Activated T-cell treated with anti-CD3 and anti-CD28 coated beads, Interleukin-2, amount 50 U/mL, for 48 hours (primary cell): ENCODE measurements at regions not wholly inside any gene's neighbourhood (a gene's known extent, or its start where the extent isn't known, plus 50 kb on each side); places are given as distances from the start of the nearest gene placed in this dataset.
"Not testable (repeated sequence)": the region's sequence is repeated elsewhere in the genome, so short reads cannot be mapped to it uniquely, and the experiment has no call there.

Experiments used
- DNase-seq, 2 experiments: peaks; one replicate each; pipeline ENCODE4 v3.0.0-alpha.2; 2020

GRCh38 chr19:56981440-56981839 lies 138.3 kb upstream of the USP29 start:
- DNase-seq: not testable (repeated sequence)

DNA sequence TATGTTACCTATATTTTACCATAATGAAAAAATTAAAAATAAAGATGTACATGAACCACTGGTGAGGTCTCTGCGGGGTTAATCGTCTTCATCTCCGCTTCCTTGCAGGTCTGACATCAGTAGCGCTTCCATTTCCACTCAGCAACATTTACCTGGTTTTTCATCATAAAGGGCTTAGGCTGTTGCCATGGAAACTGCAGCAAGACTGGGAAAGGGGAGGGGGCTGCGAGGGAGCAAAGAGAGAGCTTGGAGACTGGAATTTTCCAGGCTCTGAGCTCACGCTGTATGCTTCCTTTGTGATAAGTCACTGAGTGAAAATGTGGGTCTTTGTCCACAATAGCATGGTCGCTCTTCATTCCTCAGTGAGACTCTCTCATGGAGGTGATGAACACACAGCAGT lies 136.6 kb upstream of the USP29 start:
- no peak for DNase-seq

- no peak for DNase-seq
Observed at GRCh38 chr19:56983804-56984203, 136.0 kb upstream of the USP29 start.

GRCh38 chr19:56986386-56986785 lies 133.4 kb upstream of the USP29 start:
- DNase-seq: no peak

GRCh38 chr19:56987184-56987583 lies 132.6 kb upstream of the USP29 start:
- DNase-seq: no peak

- no peak for DNase-seq
Observed at GRCh38 chr19:56988299-56988698, 131.5 kb upstream of the USP29 start.

DNA sequence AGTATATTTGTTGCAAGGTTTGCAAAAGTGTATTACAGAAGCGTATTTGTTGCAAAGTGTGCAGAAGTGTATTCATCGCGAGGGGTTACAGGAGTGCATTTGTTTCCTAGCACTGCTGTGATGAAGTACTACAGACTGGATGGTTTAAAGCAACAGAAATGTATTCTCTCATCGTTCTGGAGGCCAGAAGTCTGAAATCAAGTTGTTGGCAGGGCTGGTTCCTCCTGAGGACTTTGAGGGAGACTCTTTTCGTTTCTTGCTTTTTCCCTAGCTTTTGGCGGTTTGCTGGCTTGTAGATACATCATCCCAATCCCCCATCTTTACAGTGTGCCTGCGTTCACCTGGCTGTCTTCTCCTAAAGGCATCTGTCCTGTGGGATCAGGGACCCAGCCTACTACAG lies 127.9 kb upstream of the USP29 start:
- DNase-seq: no peak

- no peak for DNase-seq
Observed at GRCh38 chr19:56993851-56994250, 125.9 kb upstream of the USP29 start.

- DNase-seq: no peak
Observed at GRCh38 chr19:56994251-56995017, 125.4 kb upstream of the USP29 start.

DNA sequence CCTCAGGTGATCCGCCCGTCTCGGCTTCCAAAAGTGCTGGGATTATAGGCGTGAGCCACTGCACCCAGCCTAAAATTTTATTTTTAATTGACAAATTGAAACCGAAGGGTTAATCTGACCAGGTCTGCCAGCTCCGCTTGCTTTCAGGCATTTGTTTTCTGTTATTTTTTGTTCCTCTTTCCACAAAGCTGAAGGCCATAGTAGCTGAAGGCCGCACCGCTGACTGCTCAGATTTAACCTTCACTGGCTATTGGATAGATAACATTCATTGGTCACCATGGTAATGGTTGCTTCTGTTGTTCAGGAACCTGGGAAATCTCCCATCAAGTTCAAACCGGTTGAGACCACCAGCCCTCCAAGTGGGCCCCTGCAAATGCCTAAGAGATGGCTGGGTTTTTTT lies 124.5 kb upstream of the USP29 start:
- no peak for DNase-seq

DNA sequence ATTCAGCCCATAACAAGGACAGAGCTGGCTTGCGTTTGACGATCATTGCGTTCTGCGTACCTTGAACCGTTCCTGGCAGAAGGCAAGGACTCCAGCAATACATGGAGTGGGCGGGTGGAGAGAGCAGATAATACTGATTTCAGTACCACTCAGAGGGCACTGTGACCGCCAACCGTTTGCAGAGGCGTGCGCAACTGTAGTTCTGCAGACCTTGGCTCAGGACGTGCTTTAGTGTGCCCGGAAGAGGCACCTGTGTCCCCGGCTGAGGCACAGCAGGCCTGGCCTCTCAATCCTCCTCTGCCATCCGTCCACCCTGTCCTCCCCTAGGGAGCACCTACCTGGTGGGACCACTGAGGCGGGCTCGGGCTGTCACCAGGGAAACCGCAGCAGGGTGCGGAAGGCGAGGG lies 117.6 kb upstream of the USP29 start:
- no peak for DNase-seq

DNA sequence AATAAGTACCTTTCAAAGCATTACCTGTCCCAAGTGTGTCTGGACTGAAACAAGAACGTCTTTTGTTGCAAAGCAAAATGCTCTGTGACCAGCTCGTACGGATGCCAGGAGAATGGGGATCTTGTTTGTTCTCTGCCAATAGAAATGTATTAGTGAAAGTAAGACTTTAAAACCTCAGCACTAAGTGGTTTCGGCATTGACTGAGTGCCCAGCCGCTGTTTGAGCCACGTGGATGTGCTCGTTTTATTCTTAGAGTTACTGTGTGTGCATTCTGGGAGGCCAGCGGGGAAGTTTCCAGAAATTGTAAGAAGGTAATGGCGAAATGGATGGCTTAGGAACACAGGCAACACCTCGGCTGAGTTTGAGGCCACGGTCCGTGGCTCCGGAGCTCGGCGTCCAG lies 117.1 kb upstream of the USP29 start:
- no peak for DNase-seq

DNA sequence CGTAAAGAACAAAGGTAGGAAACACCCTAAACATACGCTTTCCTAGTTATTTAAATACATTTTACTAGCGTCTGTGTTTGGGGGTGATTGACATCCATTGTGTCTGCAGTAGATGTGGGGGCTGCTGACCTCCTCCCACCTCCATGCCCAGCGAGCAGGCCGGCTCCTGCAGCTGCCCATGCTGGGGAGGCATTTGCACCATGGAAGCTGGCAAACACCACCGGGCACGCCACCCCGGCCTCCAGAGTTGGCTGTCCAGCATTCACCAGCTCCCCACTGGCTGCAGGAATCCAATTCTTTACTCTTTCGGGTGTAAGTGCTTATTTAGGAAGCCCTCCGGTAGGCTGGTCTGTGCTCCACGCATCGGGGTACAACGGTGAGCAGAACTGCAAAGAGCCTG lies 115.4 kb upstream of the USP29 start:
- DNase-seq: no peak

DNA sequence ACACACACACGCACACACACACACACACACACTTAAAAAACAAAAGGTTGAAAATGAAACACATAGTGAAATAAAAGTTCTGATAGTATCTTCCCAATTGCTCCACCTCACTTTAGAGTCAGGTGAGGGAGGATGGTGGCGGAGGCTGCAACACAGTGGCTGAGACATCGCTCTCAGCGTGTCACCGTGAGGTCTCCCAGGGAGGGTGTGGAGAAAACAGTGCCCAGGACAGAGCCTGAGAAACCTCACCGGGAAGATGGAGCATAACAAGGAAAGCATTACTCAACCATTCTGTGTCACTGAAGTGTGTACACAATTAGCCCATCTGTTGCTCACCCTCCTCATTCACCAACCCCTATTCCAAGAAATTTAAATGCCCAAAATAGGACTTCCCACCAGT lies 111.4 kb upstream of the USP29 start:
- DNase-seq: no peak

DNA sequence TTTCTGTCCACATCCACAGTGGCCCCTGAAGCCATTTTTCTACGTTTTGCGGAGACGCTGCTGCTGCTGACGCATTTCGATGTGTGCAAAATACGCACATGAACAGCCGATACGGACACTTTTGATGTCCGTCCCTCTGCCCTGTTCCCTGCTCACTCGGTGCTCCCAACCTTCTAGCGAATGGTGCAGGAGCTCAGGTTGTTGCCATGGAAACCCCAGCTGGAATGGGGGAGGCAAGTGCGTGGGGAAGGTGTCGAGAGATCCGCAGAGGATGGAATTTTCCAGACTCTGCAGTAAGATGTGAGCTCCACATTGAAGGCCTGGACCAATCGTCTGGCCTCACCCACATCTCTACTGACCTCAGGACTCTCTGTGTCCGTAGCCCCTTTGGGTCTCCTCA lies 109.2 kb upstream of the USP29 start:
- DNase-seq: no peak

DNA sequence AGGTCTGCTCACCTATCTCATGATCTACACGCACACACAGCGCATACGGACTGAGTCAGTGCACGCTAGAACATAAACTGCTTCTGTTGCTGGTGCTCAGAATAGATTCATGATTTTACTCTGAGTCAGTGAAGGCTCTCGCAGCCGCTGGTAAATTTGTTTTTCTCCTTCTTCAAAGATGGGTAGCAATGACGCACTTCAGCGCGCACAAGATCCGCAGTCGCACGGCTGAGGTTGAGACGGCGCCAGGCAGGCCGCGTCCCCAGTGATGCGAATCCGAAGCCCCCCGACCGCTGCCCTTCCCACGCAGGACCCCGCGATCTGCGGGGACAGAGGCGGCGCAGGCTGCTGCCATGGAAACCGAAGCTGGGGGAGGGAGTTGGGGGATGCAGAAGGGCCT lies 103.7 kb upstream of the USP29 start:
- no peak for DNase-seq

- DNase-seq: no peak
Observed at GRCh38 chr19:57016491-57016890, 103.3 kb upstream of the USP29 start.

- no peak for DNase-seq
Observed at GRCh38 chr19:57025491-57025890, 94.3 kb upstream of the USP29 start.

DNA sequence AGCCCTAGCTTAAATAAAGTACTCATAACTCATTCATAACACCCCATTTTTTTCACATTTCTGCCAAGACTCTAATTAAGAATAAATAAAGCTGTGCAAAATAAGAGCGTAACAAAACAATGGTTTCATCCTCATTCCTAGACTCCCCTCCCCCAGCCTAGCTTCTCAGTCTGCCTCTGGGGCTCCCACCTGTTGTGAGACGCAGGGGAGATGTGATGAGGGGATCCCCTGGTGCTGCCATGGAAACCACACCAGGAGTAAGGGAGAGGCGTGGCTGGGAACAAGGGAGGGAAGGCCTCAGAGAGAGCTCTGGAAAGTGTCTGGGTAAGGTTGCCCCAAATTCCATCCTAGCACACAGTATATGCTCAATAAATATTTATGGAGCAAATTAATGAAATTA lies 93.3 kb upstream of the USP29 start:
- no peak for DNase-seq

- DNase-seq: no peak
Observed at GRCh38 chr19:57027360-57027759, 92.4 kb upstream of the USP29 start.

DNA sequence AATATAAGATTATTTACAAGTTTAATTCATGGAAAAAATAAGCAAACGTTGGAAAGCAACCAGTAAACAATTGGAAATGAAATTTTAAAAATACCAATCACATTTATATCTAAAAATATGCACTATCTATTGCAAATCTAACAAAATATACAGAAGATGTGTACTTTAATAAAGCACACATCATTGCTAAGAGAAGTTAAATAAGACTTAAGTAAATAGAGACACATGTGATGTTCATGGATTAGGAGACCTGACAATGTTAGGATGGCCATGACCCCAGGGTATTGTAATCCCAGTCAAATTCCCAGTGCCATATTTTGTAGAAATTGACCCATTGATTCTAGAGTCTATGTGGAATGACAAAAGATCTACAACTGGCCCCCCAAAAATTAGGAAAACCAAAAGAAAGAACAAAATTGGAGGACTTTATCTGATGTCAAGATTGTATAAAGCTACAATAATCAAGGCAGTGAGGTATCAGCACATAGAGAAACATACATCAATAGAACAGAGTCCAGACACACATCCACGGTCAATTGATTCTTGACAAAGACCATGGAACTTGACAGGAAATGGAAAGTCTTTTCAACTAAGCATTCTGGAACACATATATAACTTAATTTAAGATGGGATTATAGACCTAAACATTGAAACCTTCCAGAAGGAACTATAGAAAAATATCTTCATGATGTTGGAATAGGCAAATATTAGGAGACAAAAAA lies 90.8 kb upstream of the USP29 start:
- DNase-seq: no peak

- no peak for DNase-seq
Observed at GRCh38 chr19:57031106-57031505, 88.7 kb upstream of the USP29 start.

DNA sequence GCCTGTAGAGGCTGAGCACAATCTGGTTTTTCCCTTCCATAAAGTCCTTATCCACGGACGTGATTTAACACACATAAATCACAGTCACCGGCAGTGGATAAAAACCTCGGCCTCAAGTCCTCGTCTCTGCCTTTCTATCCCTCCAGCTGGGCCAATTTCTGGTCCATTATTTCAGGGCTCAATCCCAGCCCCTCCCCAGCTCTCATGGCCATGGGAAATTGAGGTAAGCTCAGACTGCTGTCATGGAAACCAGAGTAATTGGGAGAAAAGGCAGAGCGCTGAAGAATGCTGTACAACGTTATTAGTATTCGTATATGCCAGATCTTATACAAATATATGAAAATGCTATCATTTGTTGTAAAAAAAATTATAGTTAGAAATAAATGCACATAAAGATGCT lies 86.2 kb upstream of the USP29 start:
- DNase-seq: no peak

GRCh38 chr19:57034544-57034943 lies 85.2 kb upstream of the USP29 start:
- no peak for DNase-seq

- not testable (repeated sequence) for DNase-seq
Observed at GRCh38 chr19:57035740-57036139, 84.0 kb upstream of the USP29 start.
